GM18909 (cell line): ENCODE measurements at regions not wholly inside any gene's neighbourhood (a gene's known extent, or its start where the extent isn't known, plus 50 kb on each side); places are given as distances from the start of the nearest gene placed in this dataset.

Source experiments
- ATAC-seq: cut with Tn5 transposase; IDR thresholded peaks from one replicate; pipeline ENCODE4 v1.9.1; 2021; ENCODE audit warnings: mild to moderate bottlenecking; ENCODE audit not compliant: unreplicated experiment, poor library complexity

GRCh38 chr2:187976259-187976985, 315.3 kb upstream of the GULP1 start:
- ATAC-seq, result no peak

GRCh38 chr2:187976986-187977333, 314.7 kb upstream of the GULP1 start:
- no peak for ATAC-seq

GRCh38 chr2:187978356-187978755, 313.3 kb upstream of the GULP1 start:
- no peak for ATAC-seq

GRCh38 chr2:187982668-187983067, 309.0 kb upstream of the GULP1 start:
- peak; percentile 92 for ATAC-seq

DNA sequence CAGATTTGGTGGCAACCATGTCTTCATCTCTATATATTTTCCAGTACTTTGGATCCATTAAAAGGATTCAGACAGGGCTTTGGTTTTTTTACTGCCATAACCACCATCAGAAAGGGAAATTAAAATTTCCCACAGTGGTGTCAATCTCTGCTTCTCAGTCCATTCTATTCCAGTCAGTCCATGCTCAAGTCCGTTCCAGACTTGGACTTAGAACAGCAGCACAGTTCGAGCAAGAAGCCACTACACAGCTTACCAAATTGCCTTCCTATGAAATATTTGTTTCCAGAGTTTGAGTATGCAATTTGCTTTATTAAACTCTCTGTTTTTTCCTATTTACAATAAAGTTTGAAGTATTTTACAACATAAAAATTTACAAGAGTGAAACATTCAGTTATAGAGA, 306.5 kb upstream of the GULP1 start:
- no peak for ATAC-seq

DNA sequence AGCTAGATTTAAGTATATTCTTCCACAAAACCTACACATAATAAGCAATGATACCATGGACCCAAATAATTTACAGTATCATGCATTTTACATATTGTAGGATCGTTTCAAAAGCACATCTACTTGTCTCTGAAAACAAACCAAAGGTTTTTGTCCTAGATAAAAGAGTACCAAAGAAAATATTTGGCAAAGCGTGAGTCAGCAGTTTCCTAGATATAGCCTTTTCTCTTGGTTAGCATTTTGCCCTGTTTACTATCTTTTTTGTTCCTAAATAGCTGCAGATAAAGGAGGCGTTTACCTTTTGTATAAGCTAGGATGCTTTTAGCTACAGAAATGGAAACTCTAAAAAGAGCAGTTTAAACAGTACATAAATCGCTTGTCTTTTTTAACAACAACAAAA, 305.8 kb upstream of the GULP1 start:
- ATAC-seq, result no peak

GRCh38 chr2:187986390-187987105, 305.1 kb upstream of the GULP1 start:
- no peak for ATAC-seq

GRCh38 chr2:187988348-187988747, 303.3 kb upstream of the GULP1 start:
- no peak for ATAC-seq

DNA sequence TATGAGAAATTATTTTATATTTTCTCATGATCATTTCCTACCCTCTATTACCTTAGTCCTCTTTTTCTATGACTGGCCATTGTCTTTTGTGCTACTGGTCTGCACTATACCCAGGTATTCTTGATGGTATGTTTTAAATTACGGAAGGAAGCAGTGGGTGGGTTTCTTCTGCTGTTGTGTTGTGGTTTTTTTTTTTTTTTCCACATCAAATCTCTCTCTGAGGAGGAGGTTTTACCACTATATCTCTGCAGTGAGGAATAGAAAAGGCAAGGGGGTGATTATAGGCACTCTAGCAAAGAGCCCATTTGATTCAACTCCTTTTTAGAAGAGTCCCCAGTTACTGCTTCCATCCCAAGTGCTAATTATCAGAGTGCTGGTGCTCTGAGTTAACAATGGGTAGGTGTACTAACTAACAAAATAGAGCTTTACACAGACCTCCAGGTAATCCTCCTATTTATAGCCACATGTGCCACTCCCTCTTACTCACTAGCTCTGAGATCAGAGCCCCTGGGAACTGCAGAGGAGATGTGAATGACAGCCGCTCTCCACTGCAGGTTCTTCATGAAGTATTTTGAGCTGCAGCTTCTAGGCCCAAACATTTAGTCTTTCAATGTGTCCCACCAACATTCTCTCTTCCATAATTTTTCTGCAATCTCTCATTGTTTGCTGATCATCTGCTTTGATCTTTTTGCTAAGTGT, 301.6 kb upstream of the GULP1 start:
- peak; percentile 45 for ATAC-seq

- no peak for ATAC-seq
Observed at GRCh38 chr2:187991389-187991788, 300.3 kb upstream of the GULP1 start.

GRCh38 chr2:187994464-187995331, 297.0 kb upstream of the GULP1 start:
- no peak for ATAC-seq

- no peak for ATAC-seq
Observed at GRCh38 chr2:187995556-187995955, 296.1 kb upstream of the GULP1 start.

GRCh38 chr2:187996630-187997029, 295.0 kb upstream of the GULP1 start:
- ATAC-seq, result no peak

DNA sequence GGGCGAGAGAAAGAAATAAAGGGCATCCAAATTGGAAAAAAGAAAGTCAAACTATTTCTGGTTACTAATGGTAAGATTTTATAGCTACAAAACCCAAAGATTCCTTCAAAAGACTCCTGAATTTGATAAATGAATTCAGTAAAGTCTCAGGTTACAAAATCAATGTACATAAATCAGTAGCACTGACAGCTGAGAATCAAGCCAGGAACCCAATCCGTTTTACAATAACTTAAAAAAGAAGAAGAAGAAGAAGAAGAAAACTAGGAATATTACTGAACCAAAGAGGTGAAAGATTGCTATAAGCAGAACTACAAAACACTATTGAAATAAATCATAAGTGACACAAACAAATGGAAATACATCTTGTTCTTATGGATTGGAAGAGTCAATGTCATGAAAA, 291.5 kb upstream of the GULP1 start:
- ATAC-seq, result no peak

DNA sequence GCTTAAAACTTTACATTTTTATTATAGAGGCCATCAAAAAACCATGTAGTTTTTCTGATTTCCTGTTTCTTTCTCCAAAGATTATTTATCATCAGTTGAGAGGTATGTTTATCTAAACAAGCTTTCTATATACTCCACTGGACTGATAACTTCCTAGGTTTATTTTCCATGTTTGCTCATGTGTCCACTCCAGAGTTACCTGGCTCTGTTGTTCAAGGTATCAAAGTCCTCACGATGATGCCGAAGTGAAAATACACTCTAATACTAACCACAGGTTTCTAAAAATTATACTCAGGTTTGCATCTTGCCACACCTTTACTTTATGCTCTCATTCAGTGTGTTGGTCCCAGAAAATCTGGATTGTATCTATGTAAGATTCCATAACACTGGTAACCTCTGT, 287.9 kb upstream of the GULP1 start:
- ATAC-seq, result no peak

DNA sequence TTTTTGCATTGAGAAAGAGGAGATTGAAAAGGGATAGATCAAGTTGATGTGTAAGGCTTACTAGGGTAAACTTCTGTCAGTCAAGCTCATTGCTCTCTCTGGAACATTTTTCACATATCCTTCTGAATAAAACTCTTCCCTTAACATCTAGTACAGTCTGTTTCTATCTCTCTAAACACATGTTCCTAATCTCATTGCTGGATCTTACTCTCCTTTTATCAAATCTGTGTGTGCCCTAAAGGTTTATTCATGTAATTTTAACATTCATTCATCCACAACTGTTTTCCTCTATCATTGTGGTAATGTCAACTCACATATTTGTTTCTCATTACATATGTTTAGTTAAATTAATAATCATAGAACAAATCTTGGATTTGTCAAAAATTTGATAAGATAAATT, 277.9 kb upstream of the GULP1 start:
- no peak for ATAC-seq

DNA sequence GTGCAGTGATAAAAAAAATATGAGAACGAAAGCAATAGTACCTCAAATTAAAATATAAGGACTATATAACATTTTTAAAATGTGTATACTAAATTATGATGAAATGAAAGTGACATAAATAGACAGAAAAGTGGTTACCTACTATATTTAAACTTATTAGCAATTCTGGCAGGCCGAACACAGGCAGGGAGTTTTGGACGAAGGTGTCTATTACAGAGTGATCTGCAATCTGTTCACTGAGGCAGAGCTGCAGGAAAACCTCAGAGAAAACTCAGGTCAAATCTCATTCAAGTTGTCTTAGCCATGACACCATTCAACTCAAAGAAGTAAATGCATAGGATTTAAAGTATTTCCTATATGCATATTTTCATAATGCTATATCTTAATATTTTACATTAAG, 274.8 kb upstream of the GULP1 start:
- no peak for ATAC-seq

- no peak for ATAC-seq
Observed at GRCh38 chr2:188022389-188022788, 269.3 kb upstream of the GULP1 start.

- ATAC-seq, result no peak
Observed at GRCh38 chr2:188023035-188023434, 268.6 kb upstream of the GULP1 start.

- ATAC-seq, result no peak
Observed at GRCh38 chr2:188024811-188025210, 266.9 kb upstream of the GULP1 start.

- ATAC-seq, result no peak
Observed at GRCh38 chr2:188028739-188029138, 262.9 kb upstream of the GULP1 start.
